CD4-positive, alpha-beta T cell treated with Interleukin-1 beta for 1 hour (primary cell): ENCODE measurements at regions not wholly inside any gene's neighbourhood (a gene's known extent, or its start where the extent isn't known, plus 50 kb on each side); places are given as distances from the start of the nearest gene placed in this dataset.

Experiments
- DNase-seq, 2 donors: peaks; one replicate each; pipeline ENCODE4 v3.0.0-alpha.2; 2020 to 2022

- no peak for DNase-seq
Measured at GRCh38 chr4:20532871-20533870, 167.1 kb upstream of the PACRGL start.

DNA sequence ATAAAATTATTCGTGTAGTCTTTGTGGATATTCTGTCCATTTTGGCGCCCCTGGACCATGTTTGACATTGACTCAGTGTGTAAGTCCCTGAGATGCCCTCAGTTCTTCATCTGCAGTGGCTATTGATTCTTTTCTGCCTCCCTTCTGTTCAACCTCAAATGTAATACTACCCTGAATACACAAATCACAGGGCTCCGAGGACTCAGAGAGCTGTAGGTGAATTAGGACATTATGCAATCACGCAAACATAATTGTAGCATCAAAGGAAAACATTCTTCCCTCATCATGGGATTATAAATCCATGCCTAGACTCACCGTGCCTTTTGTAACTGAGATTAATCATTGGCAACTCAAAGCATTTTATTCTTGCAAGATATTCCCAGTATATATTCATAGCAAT lies 161.4 kb upstream of the PACRGL start:
- no peak for DNase-seq

DNA sequence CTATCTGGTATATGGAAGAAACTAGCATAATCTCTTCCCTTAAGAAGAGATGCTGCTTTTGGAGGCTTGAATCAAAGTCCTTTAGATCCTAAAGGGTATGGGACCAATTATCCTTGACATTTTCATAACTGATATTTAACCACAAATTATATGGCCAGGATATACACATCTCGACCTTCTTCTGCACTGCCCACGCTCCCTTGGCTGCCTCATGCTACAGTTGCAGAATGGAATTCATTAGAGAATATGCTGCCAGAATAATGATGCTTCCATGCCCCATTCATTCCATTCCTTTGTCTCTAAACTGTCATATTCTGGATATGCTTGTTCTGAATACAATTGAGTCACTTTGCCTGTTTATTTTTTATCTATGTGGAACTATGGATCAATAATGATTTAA lies 157.1 kb upstream of the PACRGL start:
- DNase-seq, result no peak

DNA sequence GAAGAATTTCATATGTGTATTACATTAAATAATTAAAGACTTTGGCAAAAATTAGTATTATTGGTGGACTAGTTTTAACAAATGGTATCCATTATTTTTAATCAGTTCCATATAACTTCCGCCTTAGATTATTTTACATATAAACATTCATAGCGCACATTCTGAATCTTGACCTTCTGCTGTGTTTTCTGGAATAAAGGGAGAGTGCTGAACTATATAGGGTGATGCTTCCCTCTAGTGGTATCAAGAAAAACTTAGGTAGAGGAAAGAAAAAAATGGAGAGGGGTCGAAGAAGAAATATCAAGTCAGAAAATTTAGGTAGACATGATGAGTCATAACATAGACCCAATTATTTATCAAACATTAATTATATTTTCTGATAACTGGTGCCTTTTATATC lies 155.6 kb upstream of the PACRGL start:
- no peak for DNase-seq

DNA sequence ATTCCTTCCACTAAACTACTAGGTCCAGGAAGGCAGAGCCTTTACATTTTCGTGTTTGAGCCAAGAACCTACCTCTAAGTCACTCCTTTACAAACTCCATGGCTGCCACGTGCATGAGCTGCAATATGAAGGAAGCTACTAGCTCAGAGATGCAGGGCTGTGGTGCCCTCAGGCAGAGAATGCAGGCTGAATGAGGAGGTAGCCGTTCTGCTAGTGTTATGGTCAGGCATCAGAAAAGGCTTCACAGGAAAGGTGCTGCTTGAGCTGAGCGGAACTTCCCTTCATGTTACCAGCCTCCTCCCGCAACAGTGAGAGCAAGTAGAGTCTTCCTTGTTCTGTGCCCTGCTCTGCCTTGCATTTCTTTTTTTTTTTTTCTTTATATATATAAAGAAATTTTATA lies 148.3 kb upstream of the PACRGL start:
- no peak for DNase-seq

DNA sequence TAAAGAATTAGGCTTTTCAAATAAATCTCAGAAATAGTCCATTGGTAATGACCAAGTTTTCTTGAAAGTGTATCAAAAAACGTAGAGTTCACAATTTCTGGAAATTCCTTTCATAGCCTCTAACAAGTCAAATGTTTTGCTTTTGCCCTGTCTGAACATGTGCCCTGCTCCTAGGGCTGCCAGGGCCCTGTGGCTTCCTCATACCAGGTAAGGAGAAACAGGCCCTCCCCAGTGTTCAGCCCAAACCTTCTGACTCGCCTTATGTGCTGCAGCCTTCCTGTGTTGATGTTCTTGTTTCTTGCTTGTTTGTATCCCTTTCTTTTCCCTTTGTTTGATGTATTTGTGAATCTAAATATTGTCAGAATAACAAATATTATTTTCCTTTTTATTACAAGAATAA lies 146.1 kb upstream of the PACRGL start:
- DNase-seq, result no peak

GRCh38 chr4:20565075-20565721 lies 135.1 kb upstream of the PACRGL start:
- DNase-seq, result no peak

GRCh38 chr4:20570981-20571715 lies 129.1 kb upstream of the PACRGL start:
- DNase-seq, result no peak

DNA sequence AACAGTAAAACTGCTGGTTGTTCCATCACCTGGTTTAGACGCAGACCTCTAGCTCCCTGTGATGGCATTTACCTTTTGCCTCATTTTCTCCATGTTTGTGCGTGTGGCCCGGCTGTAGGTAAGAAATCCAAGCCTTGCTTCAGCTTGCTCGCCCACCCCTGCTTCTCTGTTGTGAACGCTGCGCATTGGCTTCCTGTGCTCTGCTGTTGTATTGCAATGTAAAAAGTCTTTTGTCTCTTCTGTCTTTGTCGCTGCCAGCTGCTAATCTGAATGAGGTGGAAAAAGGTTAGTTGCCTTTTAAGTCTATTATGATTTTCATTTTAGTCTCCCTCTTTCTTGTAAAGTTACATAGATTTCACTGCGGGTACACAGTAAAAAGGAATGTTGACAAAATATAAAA lies 127.3 kb upstream of the PACRGL start:
- DNase-seq, result no peak

- no peak for DNase-seq
Measured at GRCh38 chr4:20574986-20575385, 125.3 kb upstream of the PACRGL start.

- DNase-seq, result no peak
Measured at GRCh38 chr4:20575486-20575885, 124.8 kb upstream of the PACRGL start.

DNA sequence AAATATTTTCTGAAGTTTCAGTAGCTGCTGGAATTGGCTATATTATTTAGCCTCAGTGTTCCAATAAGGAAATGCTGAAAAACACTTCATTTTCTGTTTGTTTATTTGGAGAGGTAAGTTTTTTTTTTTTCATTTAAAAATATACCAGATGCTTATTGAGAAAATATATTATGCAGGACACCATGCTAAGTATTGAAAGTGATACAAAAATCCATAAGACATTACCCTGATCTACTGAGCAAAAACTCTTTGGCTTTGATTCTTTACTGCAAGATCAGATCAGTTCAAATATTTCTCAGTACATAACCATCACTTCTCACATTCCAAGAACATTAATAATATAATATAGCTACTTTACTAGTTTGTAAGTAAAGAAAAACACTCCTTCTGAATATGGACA lies 123.4 kb upstream of the PACRGL start:
- DNase-seq, result no peak

GRCh38 chr4:20577702-20578101 lies 122.6 kb upstream of the PACRGL start:
- no peak for DNase-seq

- DNase-seq, result no peak
Measured at GRCh38 chr4:20580907-20581306, 119.4 kb upstream of the PACRGL start.

DNA sequence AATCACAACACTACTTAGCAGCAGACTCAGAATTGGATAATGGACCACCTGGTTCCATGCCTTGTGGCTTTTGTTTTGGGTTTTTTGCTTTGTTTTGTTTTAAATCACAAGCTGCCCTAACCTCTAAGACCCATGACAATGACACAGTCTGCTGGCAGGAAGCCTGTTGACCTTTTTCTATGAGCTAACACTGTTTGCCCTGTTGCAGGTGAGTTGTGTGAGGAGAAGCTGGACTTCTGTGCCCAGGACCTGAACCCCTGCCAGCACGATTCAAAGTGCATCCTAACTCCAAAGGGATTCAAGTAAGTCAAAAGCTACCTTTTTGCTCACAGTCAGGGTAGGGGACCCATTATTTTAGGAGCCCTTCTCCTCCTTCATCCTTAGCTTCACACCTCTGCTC lies 110.8 kb upstream of the PACRGL start:
- DNase-seq, result no peak

DNA sequence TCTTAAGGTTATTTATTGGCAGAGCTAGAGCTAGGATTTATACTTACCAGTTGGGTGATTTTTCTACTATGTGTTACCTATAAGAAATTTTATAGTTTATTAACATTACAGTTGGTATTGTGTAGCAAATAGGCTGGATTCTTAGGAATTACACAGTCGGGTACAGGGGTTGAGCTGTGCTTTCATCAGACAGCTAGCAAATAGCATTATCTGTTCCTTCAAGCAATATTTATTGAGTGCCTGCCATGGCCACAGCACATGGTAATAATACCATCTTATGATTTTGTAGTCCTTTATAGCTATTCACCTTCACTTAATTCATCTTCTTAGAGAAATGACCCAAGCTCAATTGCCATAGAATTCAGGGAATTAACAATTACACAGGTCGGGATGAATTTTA lies 109.4 kb upstream of the PACRGL start:
- DNase-seq, result no peak

- DNase-seq, result no peak
Measured at GRCh38 chr4:20591571-20591970, 108.7 kb upstream of the PACRGL start.

GRCh38 chr4:20592013-20592412 lies 108.2 kb upstream of the PACRGL start:
- no peak for DNase-seq

DNA sequence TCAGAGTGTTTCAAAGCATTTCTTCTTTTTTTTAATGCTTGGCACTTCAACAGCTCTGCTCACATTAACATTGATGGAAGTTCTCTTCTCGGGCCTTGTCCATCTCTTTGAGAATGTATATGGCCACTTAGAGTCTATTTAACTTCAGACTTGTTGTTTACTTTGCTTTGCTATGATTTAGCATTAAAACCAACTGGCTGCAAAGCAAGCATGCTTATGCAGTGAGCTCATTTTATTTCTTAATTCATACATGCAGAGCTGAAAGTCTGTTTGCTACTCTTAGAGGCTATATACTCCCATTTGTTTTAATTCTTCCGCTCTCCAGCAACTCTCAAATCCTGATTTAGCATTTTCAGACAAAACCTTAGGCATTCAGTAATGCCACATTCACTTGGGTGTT lies 107.6 kb upstream of the PACRGL start:
- no peak for DNase-seq

GRCh38 chr4:20598626-20599025 lies 101.6 kb upstream of the PACRGL start:
- DNase-seq, result no peak

GRCh38 chr4:20603671-20604313 lies 96.5 kb upstream of the PACRGL start:
- DNase-seq, result no peak

GRCh38 chr4:20612313-20612712 lies 87.9 kb upstream of the PACRGL start:
- DNase-seq, result no peak

- no peak for DNase-seq
Measured at GRCh38 chr4:20614816-20615215, 85.4 kb upstream of the PACRGL start.
